ENCODE measurements at regions not wholly inside any gene's neighbourhood (a gene's known extent, or its start where the extent isn't known, plus 50 kb on each side); places are given as distances from the start of the nearest gene placed in this dataset.
"Not testable (repeated sequence)": the region's sequence is repeated elsewhere in the genome, so short reads cannot be mapped to it uniquely, and the experiment has no call there.

GRCh38 chr11:122604621-122605020 is 50.9 kb upstream of the UBASH3B start:
- Mint-ChIP-seq H3K9me3 (no peaks in the 10 kb centered on the region), H3K27ac (no peak overlapping the region)
- CTCF ChIA-PET: no interaction called here

GRCh38 chr11:122601141-122602125 is 54.1 kb upstream of the UBASH3B start:
- no peak overlapping the region for H3K4me3 Mint-ChIP-seq
- no peaks in the 10 kb centered on the region for H3K4me1 Mint-ChIP-seq (ENCODE audit: low read depth)
- H3K27me3 Mint-ChIP-seq (ENCODE audit: low read depth): peaks cover 1% of the 10 kb centered on the region
- no peak for DNase-seq
- H3K27ac Mint-ChIP-seq: no peak overlapping the region
- intact Hi-C loops (cut with micrococcal nuclease): no loop called here
- CTCF ChIA-PET: interaction anchor here (0.6 kb wide), 1 partner anchor 156 kb away, joined by 6 read pairs; no protein-coding TSS in a partner anchor
- H3K9me3 Mint-ChIP-seq: no peaks in the 10 kb centered on the region
- no peaks in the 10 kb centered on the region for H3K36me3 Mint-ChIP-seq (ENCODE audit: low read depth)

More at GRCh38 chr11:122604621-122605020, 50.9 kb upstream of the UBASH3B start:
- Mint-ChIP-seq H3K36me3 (ENCODE audit: low read depth) (no peaks in the 10 kb centered on the region), H3K4me1 (ENCODE audit: low read depth) (no peaks in the 10 kb centered on the region), H3K4me3 (no peak overlapping the region), H3K27me3 (ENCODE audit: low read depth) (peaks cover 1% of the 10 kb centered on the region)
- intact Hi-C loops (cut with micrococcal nuclease): no loop called here
- no peak for DNase-seq

- CTCF ChIA-PET: interaction anchor here (0.7 kb wide), 1 partner anchor 305 kb away, joined by 3 read pairs; no protein-coding TSS in a partner anchor
- Mint-ChIP-seq H3K4me1 (ENCODE audit: low read depth) (no peaks in the 10 kb centered on the region), H3K4me3 (no peak overlapping the region), H3K36me3 (ENCODE audit: low read depth) (no peaks in the 10 kb centered on the region), H3K27ac (no peak overlapping the region), H3K27me3 (ENCODE audit: low read depth) (peaks cover 1% of the 10 kb centered on the region), H3K9me3 (no peaks in the 10 kb centered on the region)
- no peak for DNase-seq
- intact Hi-C loops (cut with micrococcal nuclease): no loop called here
These were observed 55.2 kb upstream of the UBASH3B start for GRCh38 chr11:122600290-122600689.

GRCh38 chr11:122599434-122599833 is 56.1 kb upstream of the UBASH3B start:
- Mint-ChIP-seq H3K27me3 (ENCODE audit: low read depth) (no peaks in the 10 kb centered on the region), H3K36me3 (ENCODE audit: low read depth) (no peaks in the 10 kb centered on the region), H3K4me3 (no peak overlapping the region), H3K27ac (no peak overlapping the region), H3K4me1 (ENCODE audit: low read depth) (no peaks in the 10 kb centered on the region), H3K9me3 (no peaks in the 10 kb centered on the region)
- no peak for DNase-seq
- CTCF ChIA-PET: no interaction called here
- intact Hi-C loops (cut with micrococcal nuclease): no loop called here

- no peaks in the 10 kb centered on the region for H3K9me3 Mint-ChIP-seq
- DNase-seq: no peak
- no peak overlapping the region for H3K4me3 Mint-ChIP-seq
- H3K36me3 Mint-ChIP-seq (ENCODE audit: low read depth): no peaks in the 10 kb centered on the region
- CTCF ChIA-PET: no interaction called here
- H3K4me1 Mint-ChIP-seq (ENCODE audit: low read depth): no peaks in the 10 kb centered on the region
- intact Hi-C loops (cut with micrococcal nuclease): no loop called here
- no peak overlapping the region for H3K27ac Mint-ChIP-seq
- H3K27me3 Mint-ChIP-seq (ENCODE audit: low read depth): no peaks in the 10 kb centered on the region
These were observed 56.6 kb upstream of the UBASH3B start for GRCh38 chr11:122598971-122599370.

GRCh38 chr11:122597511-122597910 is 58.0 kb upstream of the UBASH3B start:
- peaks cover 3% of the 10 kb centered on the region for H3K27me3 Mint-ChIP-seq (ENCODE audit: low read depth)

GRCh38 chr11:122594986-122595645 is 60.4 kb upstream of the UBASH3B start:
- Mint-ChIP-seq H3K36me3 (ENCODE audit: low read depth) (no peaks in the 10 kb centered on the region), H3K4me1 (ENCODE audit: low read depth) (peaks cover 7% of the 10 kb centered on the region), H3K4me3 (no peak overlapping the region), H3K9me3 (no peaks in the 10 kb centered on the region), H3K27ac (no peak overlapping the region), H3K27me3 (ENCODE audit: low read depth) (peaks cover 4% of the 10 kb centered on the region)
- CTCF ChIA-PET: no interaction called here
- intact Hi-C loops (cut with micrococcal nuclease): no loop called here
- DNase-seq: no peak

More at GRCh38 chr11:122597511-122597910, 58.0 kb upstream of the UBASH3B start:
- intact Hi-C loops (cut with micrococcal nuclease): no loop called here
- Mint-ChIP-seq H3K9me3 (no peaks in the 10 kb centered on the region), H3K36me3 (ENCODE audit: low read depth) (no peaks in the 10 kb centered on the region), H3K4me3 (no peak overlapping the region), H3K4me1 (ENCODE audit: low read depth) (peaks cover 7% of the 10 kb centered on the region), H3K27ac (no peak overlapping the region)
- CTCF ChIA-PET: interaction anchor here (0.7 to 2.2 kb wide), 4 partner anchors 16 to 31 kb away, joined by 3 to 9 read pairs (median 4); no protein-coding TSS in a partner anchor
- no peak for DNase-seq

GRCh38 chr11:122593473-122594420 is 61.8 kb upstream of the UBASH3B start:
- Mint-ChIP-seq H3K27ac (no peak overlapping the region), H3K9me3 (no peaks in the 10 kb centered on the region), H3K36me3 (ENCODE audit: low read depth) (no peaks in the 10 kb centered on the region), H3K27me3 (ENCODE audit: low read depth) (peaks cover 10% of the 10 kb centered on the region), H3K4me3 (no peak overlapping the region), H3K4me1 (ENCODE audit: low read depth) (peaks cover 7% of the 10 kb centered on the region)
- CTCF ChIA-PET: no interaction called here
- no peak for DNase-seq
- intact Hi-C loops (cut with micrococcal nuclease): no loop called here

- DNase-seq: no peak
- no peaks in the 10 kb centered on the region for H3K36me3 Mint-ChIP-seq (ENCODE audit: low read depth)
- peaks cover 10% of the 10 kb centered on the region for H3K27me3 Mint-ChIP-seq (ENCODE audit: low read depth)
- H3K27ac Mint-ChIP-seq: no peak overlapping the region
- intact Hi-C loops (cut with micrococcal nuclease): no loop called here
- H3K4me3 Mint-ChIP-seq: no peak overlapping the region
- H3K4me1 Mint-ChIP-seq (ENCODE audit: low read depth): peaks cover 7% of the 10 kb centered on the region
- H3K9me3 Mint-ChIP-seq: no peaks in the 10 kb centered on the region
- CTCF ChIA-PET: interaction anchor here (0.6 to 0.7 kb wide), 3 partner anchors 71 to 1362 kb away, joined by 3 to 6 read pairs (median 5); no protein-coding TSS in a partner anchor
These were observed 62.9 kb upstream of the UBASH3B start for GRCh38 chr11:122592641-122593040.

GRCh38 chr11:122584670-122585069 is 70.9 kb upstream of the UBASH3B start:
- intact Hi-C loops (cut with micrococcal nuclease): loop anchor here (5.0 to 10.0 kb wide), 2 partner anchors 213 to 370 kb away; no protein-coding TSS in a partner anchor
- peaks cover 7% of the 10 kb centered on the region for H3K4me1 Mint-ChIP-seq (ENCODE audit: low read depth)

GRCh38 chr11:122580071-122580470 is 75.5 kb upstream of the UBASH3B start:
- not testable (repeated sequence) for H3K4me3 Mint-ChIP-seq; H3K9me3 Mint-ChIP-seq; H3K36me3 Mint-ChIP-seq (ENCODE audit: low read depth); H3K4me1 Mint-ChIP-seq (ENCODE audit: low read depth); H3K27ac Mint-ChIP-seq; DNase-seq; H3K27me3 Mint-ChIP-seq (ENCODE audit: low read depth)
- CTCF ChIA-PET: interaction anchor here (0.5 to 3.9 kb wide), 13 partner anchors 17 to 277 kb away, joined by 3 to 33 read pairs (median 7); no protein-coding TSS in a partner anchor
- intact Hi-C loops (cut with micrococcal nuclease): loop anchor here (1.0 to 10.0 kb wide), 8 partner anchors 49 to 925 kb away; partner anchors contain the start of gene UBASH3B

More at GRCh38 chr11:122584670-122585069, 70.9 kb upstream of the UBASH3B start:
- H3K27me3 Mint-ChIP-seq (ENCODE audit: low read depth): peaks cover under 1% of the 10 kb centered on the region
- H3K36me3 Mint-ChIP-seq (ENCODE audit: low read depth): no peaks in the 10 kb centered on the region
- CTCF ChIA-PET: no interaction called here
- H3K4me3 Mint-ChIP-seq: no peak overlapping the region
- H3K9me3 Mint-ChIP-seq: no peaks in the 10 kb centered on the region
- H3K27ac Mint-ChIP-seq: no peak overlapping the region
- DNase-seq: no peak

Data from activated naive CD4-positive, alpha-beta T cell treated with anti-CD3 and anti-CD28 coated beads for 36 hours (primary cell).